Osteocyte (in vitro differentiated cells): ENCODE measurements at regions not wholly inside any gene's neighbourhood (a gene's known extent, or its start where the extent isn't known, plus 50 kb on each side); places are given as distances from the start of the nearest gene placed in this dataset.

ENCODE experiments used
- DNase-seq: peaks from one replicate; pipeline ENCODE4 v3.0.0; 2021; ENCODE audit warnings: mixed read lengths; ENCODE audit not compliant: unreplicated experiment; ENCODE audit errors: extremely low spot score
- H3K27ac Mint-ChIP-seq: one replicate; pipeline ENCODE4 v1.8.0; 2021; ENCODE audit warnings: mild to moderate bottlenecking, mixed read lengths; ENCODE audit not compliant: unreplicated experiment
- H3K27me3 Mint-ChIP-seq: one replicate; pipeline ENCODE4 v1.8.0; 2021; ENCODE audit warnings: mixed read lengths; ENCODE audit not compliant: unreplicated experiment
- H3K36me3 Mint-ChIP-seq: one replicate; pipeline ENCODE4 v1.8.0; 2021; ENCODE audit warnings: mixed read lengths; ENCODE audit not compliant: unreplicated experiment
- H3K4me1 Mint-ChIP-seq: one replicate; pipeline ENCODE4 v1.8.0; 2021; ENCODE audit warnings: mixed read lengths; ENCODE audit not compliant: unreplicated experiment
- H3K4me3 Mint-ChIP-seq: one replicate; pipeline ENCODE4 v1.8.0; 2021; ENCODE audit warnings: mild to moderate bottlenecking, moderate library complexity, mixed read lengths; ENCODE audit not compliant: unreplicated experiment
- H3K9me3 Mint-ChIP-seq: one replicate; pipeline ENCODE4 v1.8.0; 2021; ENCODE audit warnings: mixed read lengths; ENCODE audit not compliant: unreplicated experiment
- CTCF ChIP-seq: fragments of 200-600 bp; sonication (generic); IDR thresholded peaks from 2 replicates; pipeline ENCODE4 v1.5.0; 2021; ENCODE audit warnings: antibody characterized with exemption, mild to moderate bottlenecking, moderate library complexity

- Mint-ChIP-seq H3K27me3 (peaks cover 6% of the 10 kb centered on the region), H3K4me1 (peaks cover 2% of the 10 kb centered on the region), H3K4me3 (no peak overlapping the region), H3K9me3 (no peaks in the 10 kb centered on the region), H3K27ac (no peak overlapping the region), H3K36me3 (no peaks in the 10 kb centered on the region)
- no peak for TF ChIP-seq CTCF
- DNase-seq, result no peak
These were observed 86.0 kb upstream of the C1QTNF7 start for GRCh38 chr4:15341733-15342300.

DNA sequence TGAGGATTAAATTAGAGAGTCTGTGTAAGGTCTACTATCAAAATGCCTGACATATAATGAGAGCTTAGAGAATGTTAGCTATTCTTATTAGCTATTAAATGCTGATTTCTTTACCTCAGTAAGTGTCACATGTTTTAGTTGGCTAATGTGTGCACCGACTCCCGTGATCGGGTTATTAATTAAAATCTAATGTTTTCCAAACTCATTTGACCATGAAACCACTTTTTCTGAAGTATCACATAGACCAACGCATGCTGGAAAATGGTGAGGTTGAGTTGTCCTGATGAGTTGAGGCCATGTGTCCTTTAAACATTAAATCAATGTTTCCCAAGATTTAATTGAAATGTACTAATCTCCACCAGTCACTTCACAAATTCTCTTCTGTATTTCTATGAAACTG lies 84.8 kb upstream of the C1QTNF7 start:
- Mint-ChIP-seq H3K36me3 (no peaks in the 10 kb centered on the region), H3K27ac (no peak overlapping the region), H3K4me3 (no peak overlapping the region), H3K4me1 (no peaks in the 10 kb centered on the region), H3K9me3 (no peaks in the 10 kb centered on the region), H3K27me3 (peaks cover 10% of the 10 kb centered on the region)
- TF ChIP-seq CTCF, result no peak
- no peak for DNase-seq

GRCh38 chr4:15343581-15343980 lies 84.3 kb upstream of the C1QTNF7 start:
- Mint-ChIP-seq H3K4me1 (no peaks in the 10 kb centered on the region), H3K27ac (no peak overlapping the region), H3K9me3 (no peaks in the 10 kb centered on the region), H3K4me3 (no peak overlapping the region), H3K27me3 (peaks cover 10% of the 10 kb centered on the region), H3K36me3 (no peaks in the 10 kb centered on the region)
- no peak for DNase-seq
- no peak for TF ChIP-seq CTCF

DNA sequence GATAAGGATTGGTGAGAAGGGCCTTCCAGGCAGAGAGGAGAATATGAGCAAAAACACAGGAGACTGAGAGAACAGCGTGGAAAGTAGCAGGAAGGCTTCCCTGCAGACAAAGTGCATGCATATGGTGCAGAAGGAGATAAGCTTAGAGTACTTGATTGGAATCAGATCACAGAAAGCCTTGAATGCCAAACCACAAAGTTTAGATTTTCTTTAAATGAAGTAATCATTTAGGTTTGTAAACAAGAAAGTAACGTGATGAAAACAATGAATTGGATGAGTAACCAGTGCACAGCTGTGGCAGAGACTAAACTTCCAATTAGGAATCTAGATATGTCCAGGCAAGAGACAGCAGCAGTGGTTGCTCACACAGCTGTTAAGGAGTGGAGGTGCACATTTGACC lies 83.8 kb upstream of the C1QTNF7 start:
- no peak for TF ChIP-seq CTCF
- no peak for DNase-seq
- no peaks in the 10 kb centered on the region for H3K4me1 Mint-ChIP-seq
- H3K4me3 Mint-ChIP-seq, result no peak overlapping the region
- H3K9me3 Mint-ChIP-seq, result no peaks in the 10 kb centered on the region
- no peaks in the 10 kb centered on the region for H3K36me3 Mint-ChIP-seq
- peaks cover 10% of the 10 kb centered on the region for H3K27me3 Mint-ChIP-seq
- no peak overlapping the region for H3K27ac Mint-ChIP-seq

DNA sequence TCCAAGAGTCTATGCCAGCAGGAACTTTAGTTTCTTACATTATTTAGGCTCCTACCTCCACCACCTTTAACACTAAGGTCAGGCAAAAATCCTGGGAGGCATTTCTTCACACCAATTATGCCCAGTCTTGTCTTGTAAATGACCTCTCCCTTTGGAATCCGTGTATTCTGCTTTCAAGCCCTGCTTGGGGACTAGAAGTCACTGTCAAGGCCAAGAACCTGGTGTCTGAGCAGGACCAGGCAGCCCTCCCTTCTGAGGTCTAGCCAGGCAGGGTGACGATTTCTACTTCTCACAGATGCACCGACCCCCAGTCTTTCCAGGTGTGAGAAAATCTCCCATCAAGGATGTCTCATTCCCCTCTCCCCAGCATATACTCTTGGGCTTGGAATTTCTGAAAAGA lies 82.7 kb upstream of the C1QTNF7 start:
- Mint-ChIP-seq H3K27me3 (peaks cover 11% of the 10 kb centered on the region), H3K4me3 (no peak overlapping the region), H3K36me3 (no peaks in the 10 kb centered on the region), H3K4me1 (peaks cover 3% of the 10 kb centered on the region), H3K27ac (no peak overlapping the region), H3K9me3 (no peaks in the 10 kb centered on the region)
- DNase-seq, result no peak
- no peak for TF ChIP-seq CTCF
